ENCODE measurements at regions not wholly inside any gene's neighbourhood (a gene's known extent, or its start where the extent isn't known, plus 50 kb on each side); places are given as distances from the start of the nearest gene placed in this dataset.
"Not testable (repeated sequence)": the region's sequence is repeated elsewhere in the genome, so short reads cannot be mapped to it uniquely, and the experiment has no call there.

DNA sequence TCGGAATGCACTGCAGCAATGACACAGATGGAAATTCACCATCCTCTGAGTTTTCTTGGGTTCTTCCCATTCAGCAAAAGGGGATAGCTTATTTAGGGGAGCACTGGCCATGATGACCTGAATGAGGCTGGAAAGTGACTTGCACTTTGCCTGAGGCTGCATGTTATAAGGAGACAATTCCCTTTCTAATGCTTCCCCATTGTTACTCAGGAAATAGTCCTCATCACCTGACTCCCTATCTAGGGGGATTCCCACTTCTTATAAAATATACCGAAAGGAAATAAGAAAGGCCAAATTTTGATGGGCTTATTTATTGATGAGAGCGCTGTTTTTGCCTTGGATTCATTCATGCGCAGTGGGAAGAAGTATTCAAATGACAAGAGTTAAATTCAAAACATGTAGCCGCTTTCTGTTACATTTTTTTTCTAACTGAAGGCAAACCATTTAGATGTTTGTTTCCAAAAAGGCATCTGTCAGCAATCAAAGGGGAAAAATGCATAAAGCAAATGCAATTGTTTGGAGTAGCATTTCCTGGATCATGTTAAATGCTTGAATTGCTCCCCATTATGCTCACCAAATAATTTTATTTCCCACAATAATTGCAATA, 220.3 kb upstream of the NFIA start:
- peaks cover 12% of the 10 kb centered on the region for H3K4me1 ChIP-seq (ENCODE audit: control insufficient read depth, insufficient read depth, low read length)
- no peak for DNase-seq
- no peaks in the 10 kb centered on the region for H3K27me3 ChIP-seq (ENCODE audit: control insufficient read depth, insufficient read depth, low read length)
- no peak overlapping the region for H3K4me3 ChIP-seq (ENCODE audit: low read length)
- WGBS (ENCODE audit: insufficient coverage, low lambda C conversion rate) = 90% methylated on average over 4 of the region's 5 CpGs
- H3K27ac ChIP-seq (ENCODE audit: low read length) = no peak overlapping the region
- no peaks in the 10 kb centered on the region for H3K36me3 ChIP-seq (ENCODE audit: control insufficient read depth, insufficient read depth, low read length)
- H3K9me3 ChIP-seq (ENCODE audit: control insufficient read depth, low read depth, low read length) = no peaks in the 10 kb centered on the region

DNA sequence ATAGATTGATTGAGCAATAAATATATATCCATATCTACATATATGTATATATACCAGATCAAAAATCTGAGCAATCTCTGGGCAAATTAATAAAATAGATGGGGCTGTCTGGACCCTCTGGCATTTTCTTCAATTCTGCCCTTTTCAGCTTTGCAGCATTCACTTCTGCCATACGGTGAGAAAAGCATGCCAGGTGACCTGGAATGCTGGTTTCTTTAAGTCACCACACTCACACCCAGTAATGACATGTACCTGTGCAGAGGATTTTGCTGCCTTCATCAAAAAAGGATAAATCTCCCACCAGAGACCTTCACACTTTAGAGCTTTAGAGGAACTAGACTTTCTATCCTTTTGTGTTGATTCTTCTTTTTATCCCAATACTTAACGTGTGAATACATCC, 223.2 kb upstream of the NFIA start:
- DNase-seq = no peak
- Histone ChIP-seq H3K27me3 (ENCODE audit: control insufficient read depth, insufficient read depth, low read length) (no peaks in the 10 kb centered on the region), H3K9me3 (ENCODE audit: control insufficient read depth, low read depth, low read length) (no peaks in the 10 kb centered on the region), H3K4me3 (ENCODE audit: low read length) (no peak overlapping the region), H3K36me3 (ENCODE audit: control insufficient read depth, insufficient read depth, low read length) (no peaks in the 10 kb centered on the region), H3K27ac (ENCODE audit: low read length) (no peak overlapping the region), H3K4me1 (ENCODE audit: control insufficient read depth, insufficient read depth, low read length) (no peaks in the 10 kb centered on the region)
- WGBS (ENCODE audit: insufficient coverage, low lambda C conversion rate) = 60% methylated on average over 1 of the region's 2 CpGs

DNA sequence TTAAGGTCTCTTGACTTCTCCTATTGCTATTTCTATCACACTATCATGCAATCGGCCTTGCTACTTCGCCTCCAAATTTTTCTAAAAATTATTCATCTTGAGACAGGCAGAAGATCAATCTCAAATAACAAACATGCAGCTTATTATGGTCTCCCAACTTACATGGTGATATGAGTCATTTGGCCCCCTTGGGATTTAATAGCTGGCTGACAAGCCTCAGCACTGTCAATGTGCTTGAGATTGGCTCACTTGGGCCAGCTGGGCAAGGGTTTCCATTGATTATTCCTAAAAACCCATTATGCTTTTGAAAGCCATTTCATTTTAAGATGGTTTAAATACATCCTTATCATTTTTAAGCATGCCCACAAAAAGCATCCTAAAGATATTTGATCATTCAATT, 224.5 kb upstream of the NFIA start:
- DNase-seq = no peak
- Histone ChIP-seq H3K4me3 (ENCODE audit: low read length) (no peak overlapping the region), H3K27ac (ENCODE audit: low read length) (no peak overlapping the region), H3K27me3 (ENCODE audit: control insufficient read depth, insufficient read depth, low read length) (no peaks in the 10 kb centered on the region), H3K36me3 (ENCODE audit: control insufficient read depth, insufficient read depth, low read length) (no peaks in the 10 kb centered on the region), H3K9me3 (ENCODE audit: control insufficient read depth, low read depth, low read length) (no peaks in the 10 kb centered on the region), H3K4me1 (ENCODE audit: control insufficient read depth, insufficient read depth, low read length) (no peaks in the 10 kb centered on the region)
- WGBS (ENCODE audit: insufficient coverage, low lambda C conversion rate) = 100% methylated on average over 2 of the region's 2 CpGs

DNA sequence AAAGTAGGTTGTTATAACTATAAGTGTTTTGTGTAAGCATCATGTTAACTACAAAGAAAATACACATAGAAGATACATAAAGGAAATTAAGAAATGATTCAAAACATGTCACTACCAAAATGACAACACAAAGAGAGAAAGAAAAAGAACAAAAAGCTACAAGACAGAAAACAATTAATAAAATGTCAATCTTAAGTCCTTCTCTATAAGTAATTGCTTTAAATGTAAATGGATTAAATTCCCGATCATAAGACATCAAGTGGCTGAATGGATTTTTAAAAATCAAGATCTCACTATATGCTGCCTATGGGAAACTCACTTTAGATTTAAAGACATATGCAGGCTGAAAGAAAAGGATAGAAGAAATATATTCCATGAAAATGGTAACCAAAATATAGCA, 232.3 kb upstream of the NFIA start:
- WGBS (ENCODE audit: insufficient coverage, low lambda C conversion rate) = no CpG with 5 or more reads among the region's 1 CpG
- H3K36me3 ChIP-seq (ENCODE audit: control insufficient read depth, insufficient read depth, low read length) = no peaks in the 10 kb centered on the region

DNA sequence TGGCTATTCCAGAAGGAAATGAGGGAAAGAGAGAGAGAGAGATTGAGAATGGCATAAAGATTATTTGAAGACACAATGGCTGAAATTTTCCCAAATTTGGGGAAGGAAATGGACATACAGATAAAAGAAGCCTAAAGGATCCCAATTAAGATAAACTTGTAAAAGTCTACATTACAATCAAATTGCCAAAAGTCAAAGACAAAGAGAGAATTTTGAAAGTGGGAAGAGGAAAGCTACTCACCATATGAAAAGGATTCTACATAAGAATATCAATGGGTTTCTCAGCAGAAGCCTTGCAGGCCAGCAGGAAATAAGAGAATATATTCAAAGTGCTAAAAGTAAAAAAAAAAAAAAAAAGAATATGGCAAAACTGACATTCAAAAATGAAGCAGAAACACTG, 233.0 kb upstream of the NFIA start:
- Histone ChIP-seq H3K36me3 (ENCODE audit: control insufficient read depth, insufficient read depth, low read length) (no peaks in the 10 kb centered on the region), H3K27me3 (ENCODE audit: control insufficient read depth, insufficient read depth, low read length) (no peaks in the 10 kb centered on the region), H3K4me3 (ENCODE audit: low read length) (no peak overlapping the region), H3K9me3 (ENCODE audit: control insufficient read depth, low read depth, low read length) (peaks cover 8% of the 10 kb centered on the region), H3K27ac (ENCODE audit: low read length) (no peak overlapping the region), H3K4me1 (ENCODE audit: control insufficient read depth, insufficient read depth, low read length) (no peaks in the 10 kb centered on the region)
- no peak for DNase-seq

More for the DNA sequence above, 232.3 kb upstream of the NFIA start:
- H3K27ac ChIP-seq (ENCODE audit: low read length) = no peak overlapping the region
- H3K4me3 ChIP-seq (ENCODE audit: low read length) = no peak overlapping the region
- no peaks in the 10 kb centered on the region for H3K27me3 ChIP-seq (ENCODE audit: control insufficient read depth, insufficient read depth, low read length)
- DNase-seq = no peak
- no peaks in the 10 kb centered on the region for H3K4me1 ChIP-seq (ENCODE audit: control insufficient read depth, insufficient read depth, low read length)
- H3K9me3 ChIP-seq (ENCODE audit: control insufficient read depth, low read depth, low read length) = peaks cover 6% of the 10 kb centered on the region

DNA sequence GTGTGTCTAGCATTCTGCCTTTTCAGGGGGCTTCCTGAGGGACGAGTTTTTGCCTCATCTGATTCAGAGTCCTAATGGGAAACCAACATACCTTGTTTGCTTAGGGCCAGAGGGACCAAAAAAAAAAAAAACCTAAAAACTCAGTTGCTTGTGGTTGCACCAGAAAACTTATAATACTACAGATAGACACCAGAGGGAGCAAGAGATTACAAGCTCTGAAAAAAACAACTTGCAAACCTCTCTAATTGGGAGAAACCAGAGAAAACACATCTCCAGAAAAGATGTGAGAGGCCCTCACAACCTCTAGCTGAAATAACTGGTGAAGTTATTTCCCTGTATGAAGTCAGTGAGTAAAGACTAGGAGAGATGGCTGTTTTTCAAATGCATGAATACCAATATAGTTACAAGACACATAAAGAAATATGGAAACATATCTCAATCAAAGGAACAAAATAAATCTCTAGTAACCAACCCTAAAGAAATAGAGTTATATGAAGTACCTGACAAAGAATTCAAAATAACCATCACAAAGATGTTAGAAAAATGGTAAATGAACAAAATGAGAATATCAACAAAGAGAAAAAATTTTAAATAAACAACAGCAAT, 233.7 kb upstream of the NFIA start:
- H3K4me3 ChIP-seq (ENCODE audit: low read length) = no peak overlapping the region
- H3K27me3 ChIP-seq (ENCODE audit: control insufficient read depth, insufficient read depth, low read length) = no peaks in the 10 kb centered on the region
- no peak overlapping the region for H3K27ac ChIP-seq (ENCODE audit: low read length)
- H3K4me1 ChIP-seq (ENCODE audit: control insufficient read depth, insufficient read depth, low read length) = no peaks in the 10 kb centered on the region
- peaks cover 8% of the 10 kb centered on the region for H3K9me3 ChIP-seq (ENCODE audit: control insufficient read depth, low read depth, low read length)
- peak in 1 of 2 donors; percentile 26 for DNase-seq
- H3K36me3 ChIP-seq (ENCODE audit: control insufficient read depth, insufficient read depth, low read length) = no peaks in the 10 kb centered on the region
- WGBS (ENCODE audit: insufficient coverage, low lambda C conversion rate) = no CpG with 5 or more reads among the region's 1 CpG

DNA sequence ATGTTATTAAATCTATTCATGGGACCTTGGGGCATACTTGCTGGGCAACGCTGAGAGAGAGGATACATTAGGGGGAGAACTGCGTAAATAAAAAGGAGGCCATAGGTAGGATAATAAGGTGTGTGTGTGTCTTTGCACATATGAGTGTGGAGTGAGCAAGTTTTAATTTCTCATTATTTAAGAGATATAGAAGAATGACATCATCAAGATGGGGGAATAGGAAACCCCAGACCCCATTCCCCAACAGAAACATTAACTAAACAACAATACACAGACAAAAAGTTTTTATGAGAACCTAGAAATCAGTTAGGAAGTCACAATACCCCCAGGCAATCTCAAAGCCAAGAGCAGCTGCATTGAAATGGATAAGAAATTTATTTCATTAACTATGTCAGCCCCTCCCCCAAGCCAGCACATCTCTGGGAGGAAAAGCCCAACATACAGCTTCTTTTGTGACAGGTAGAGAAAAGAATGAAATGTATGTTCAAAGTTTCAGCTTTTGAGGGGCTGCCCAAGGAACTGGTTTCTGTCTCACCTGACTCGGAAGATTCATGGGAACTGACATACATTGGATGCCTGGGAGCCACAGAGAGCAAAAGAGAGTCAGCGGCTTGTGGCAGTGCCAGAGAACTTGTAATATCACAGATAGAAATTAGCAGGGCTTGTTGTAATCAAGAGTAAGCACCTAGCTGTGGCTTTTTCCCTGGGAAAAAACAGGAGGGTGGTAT, 234.3 kb upstream of the NFIA start:
- Histone ChIP-seq H3K4me3 (ENCODE audit: low read length) (no peak overlapping the region), H3K27me3 (ENCODE audit: control insufficient read depth, insufficient read depth, low read length) (no peaks in the 10 kb centered on the region), H3K4me1 (ENCODE audit: control insufficient read depth, insufficient read depth, low read length) (no peaks in the 10 kb centered on the region), H3K27ac (ENCODE audit: low read length) (no peak overlapping the region), H3K9me3 (ENCODE audit: control insufficient read depth, low read depth, low read length) (peaks cover 8% of the 10 kb centered on the region), H3K36me3 (ENCODE audit: control insufficient read depth, insufficient read depth, low read length) (no peaks in the 10 kb centered on the region)
- WGBS (ENCODE audit: insufficient coverage, low lambda C conversion rate) = 81% methylated on average over 2 of the region's 4 CpGs
- DNase-seq = no peak

DNA sequence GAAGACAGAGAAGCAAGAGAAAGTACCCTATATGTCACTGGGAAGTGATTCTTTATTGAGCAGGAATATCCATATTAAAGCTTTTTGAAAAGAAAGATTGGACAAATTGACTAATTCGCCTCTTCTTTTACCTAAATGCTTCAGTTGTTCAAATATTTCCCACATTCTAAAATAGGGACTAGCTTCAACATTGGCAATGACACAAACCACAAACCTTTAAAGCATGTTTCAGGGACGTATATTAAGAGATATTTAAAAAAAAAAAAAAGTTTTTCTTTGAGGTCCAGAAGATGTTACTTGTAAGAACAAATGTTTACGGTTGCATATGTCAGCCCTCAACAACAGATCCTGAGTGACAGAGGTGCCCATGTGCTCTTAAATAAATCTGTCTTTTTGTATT, 235.0 kb upstream of the NFIA start:
- Histone ChIP-seq H3K36me3 (ENCODE audit: control insufficient read depth, insufficient read depth, low read length) (no peaks in the 10 kb centered on the region), H3K9me3 (ENCODE audit: control insufficient read depth, low read depth, low read length) (peaks cover 8% of the 10 kb centered on the region), H3K4me3 (ENCODE audit: low read length) (no peak overlapping the region), H3K27me3 (ENCODE audit: control insufficient read depth, insufficient read depth, low read length) (no peaks in the 10 kb centered on the region), H3K27ac (ENCODE audit: low read length) (no peak overlapping the region), H3K4me1 (ENCODE audit: control insufficient read depth, insufficient read depth, low read length) (peaks cover 3% of the 10 kb centered on the region)
- DNase-seq = no peak
- WGBS (ENCODE audit: insufficient coverage, low lambda C conversion rate) = 96% methylated on average over 3 of the region's 3 CpGs

DNA sequence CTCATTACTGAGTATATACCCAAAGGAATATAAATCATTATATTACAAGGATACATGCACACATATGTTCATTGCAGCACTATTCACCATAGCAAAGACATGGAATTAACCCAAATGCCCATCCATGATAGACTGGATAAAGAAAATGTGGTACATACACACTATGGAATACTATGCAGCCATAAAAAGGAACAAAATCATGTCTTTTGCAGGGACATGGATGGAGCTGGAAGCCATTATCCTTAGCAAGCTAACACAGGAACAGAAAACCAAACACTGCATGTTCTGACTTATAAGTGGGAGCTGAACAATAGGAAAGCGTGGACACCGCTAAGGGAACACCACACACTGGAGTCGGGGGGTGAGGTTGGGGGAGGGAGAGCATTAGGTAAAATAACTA, 236.7 kb upstream of the NFIA start:
- not testable (repeated sequence) for H3K4me1 ChIP-seq (ENCODE audit: control insufficient read depth, insufficient read depth, low read length); H3K36me3 ChIP-seq (ENCODE audit: control insufficient read depth, insufficient read depth, low read length); H3K4me3 ChIP-seq (ENCODE audit: low read length); H3K9me3 ChIP-seq (ENCODE audit: control insufficient read depth, low read depth, low read length); H3K27me3 ChIP-seq (ENCODE audit: control insufficient read depth, insufficient read depth, low read length); H3K27ac ChIP-seq (ENCODE audit: low read length); DNase-seq
- WGBS (ENCODE audit: insufficient coverage, low lambda C conversion rate) = 100% methylated on average over 3 of the region's 3 CpGs

DNA sequence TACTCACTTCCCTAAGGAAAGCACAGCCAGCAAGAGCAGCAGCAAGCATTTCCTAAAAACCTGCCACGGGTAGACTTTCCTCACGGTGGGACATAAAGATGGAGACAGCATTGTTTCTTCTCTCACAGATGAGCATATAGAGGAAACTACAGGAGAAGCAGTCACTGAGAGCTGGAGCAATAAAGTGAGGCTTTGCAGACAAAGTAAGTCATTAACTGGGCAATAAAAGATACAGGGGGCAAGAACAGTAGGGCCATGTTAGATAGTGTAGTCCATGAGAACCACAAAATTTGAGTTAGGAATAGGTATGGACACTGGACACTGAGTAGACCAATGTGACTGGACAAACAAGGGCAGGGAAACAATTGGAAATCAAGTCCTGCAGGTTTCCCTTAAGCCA, 240.1 kb upstream of the NFIA start:
- Histone ChIP-seq H3K27ac (ENCODE audit: low read length) (no peak overlapping the region), H3K4me1 (ENCODE audit: control insufficient read depth, insufficient read depth, low read length) (peaks cover 10% of the 10 kb centered on the region), H3K36me3 (ENCODE audit: control insufficient read depth, insufficient read depth, low read length) (no peaks in the 10 kb centered on the region), H3K4me3 (ENCODE audit: low read length) (no peak overlapping the region), H3K9me3 (ENCODE audit: control insufficient read depth, low read depth, low read length) (peaks cover 3% of the 10 kb centered on the region), H3K27me3 (ENCODE audit: control insufficient read depth, insufficient read depth, low read length) (no peaks in the 10 kb centered on the region)
- WGBS (ENCODE audit: insufficient coverage, low lambda C conversion rate) = no CpG with 5 or more reads among the region's 2 CpGs
- DNase-seq = peak; percentile 16 to 59

Data from large intestine (tissue), 3 donors.